ENCODE measurements at regions not wholly inside any gene's neighbourhood (a gene's known extent, or its start where the extent isn't known, plus 50 kb on each side); places are given as distances from the start of the nearest gene placed in this dataset.

- no peak for DNase-seq (ENCODE audit: low spot score)
- TF ChIP-seq CTCF (IDR thresholded peaks at IDR 0.05; ENCODE audit: extremely low read depth, missing control alignments): no peak
Measured at GRCh38 chr16:48057048-48057447, 98.7 kb downstream of the ABCC12 start.

GRCh38 chr16:48054881-48055601, 100.8 kb downstream of the ABCC12 start:
- peak; percentile 71 for DNase-seq (ENCODE audit: low spot score)
- peak; percentile 98 for TF ChIP-seq CTCF (IDR thresholded peaks at IDR 0.05; ENCODE audit: extremely low read depth, missing control alignments)

- DNase-seq (ENCODE audit: low spot score): no peak
- no peak for TF ChIP-seq CTCF (IDR thresholded peaks at IDR 0.05; ENCODE audit: extremely low read depth, missing control alignments)
Measured at GRCh38 chr16:48053418-48053745, 102.4 kb downstream of the ABCC12 start.

DNA sequence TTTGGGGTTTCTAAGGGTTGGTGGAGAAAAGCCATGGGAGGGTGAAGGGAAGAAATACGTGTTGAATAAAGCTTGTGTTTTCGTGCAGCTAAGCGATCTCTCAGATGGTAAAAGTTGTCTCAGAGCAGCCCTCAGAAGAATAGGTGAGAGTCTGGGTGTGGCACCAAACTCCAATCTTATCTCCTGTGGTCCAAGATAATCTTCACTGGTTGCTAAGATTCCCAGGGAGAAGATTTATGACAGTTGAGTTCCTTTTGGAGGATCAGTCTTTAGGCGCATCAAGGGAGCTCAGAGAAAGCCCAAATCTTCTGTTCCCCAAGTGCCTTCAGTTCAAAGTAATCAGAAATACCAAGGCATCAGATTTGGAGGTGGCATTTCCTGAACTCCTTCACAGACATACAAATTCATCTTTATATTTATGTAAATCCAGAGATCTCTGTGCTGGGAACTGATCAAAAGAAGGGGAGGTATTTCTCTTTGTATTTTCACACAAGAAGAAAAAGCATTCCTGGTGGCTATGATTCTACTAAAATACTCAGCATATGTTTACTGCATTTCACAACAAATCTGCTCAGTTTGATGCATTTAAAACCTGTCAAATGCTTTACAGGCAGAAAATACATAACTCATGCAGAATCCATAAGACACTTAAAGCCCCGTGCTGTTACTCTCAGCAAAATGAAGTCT, 102.9 kb downstream of the ABCC12 start:
- TF ChIP-seq CTCF (IDR thresholded peaks at IDR 0.05; ENCODE audit: extremely low read depth, missing control alignments): no peak
- DNase-seq (ENCODE audit: low spot score): no peak

- no peak for DNase-seq (ENCODE audit: low spot score)
- TF ChIP-seq CTCF (IDR thresholded peaks at IDR 0.05; ENCODE audit: extremely low read depth, missing control alignments): no peak
Measured at GRCh38 chr16:48050871-48051270, 104.9 kb downstream of the ABCC12 start.

GRCh38 chr16:48049847-48050246, 105.9 kb downstream of the ABCC12 start:
- no peak for TF ChIP-seq CTCF (IDR thresholded peaks at IDR 0.05; ENCODE audit: extremely low read depth, missing control alignments)
- no peak for DNase-seq (ENCODE audit: low spot score)

DNA sequence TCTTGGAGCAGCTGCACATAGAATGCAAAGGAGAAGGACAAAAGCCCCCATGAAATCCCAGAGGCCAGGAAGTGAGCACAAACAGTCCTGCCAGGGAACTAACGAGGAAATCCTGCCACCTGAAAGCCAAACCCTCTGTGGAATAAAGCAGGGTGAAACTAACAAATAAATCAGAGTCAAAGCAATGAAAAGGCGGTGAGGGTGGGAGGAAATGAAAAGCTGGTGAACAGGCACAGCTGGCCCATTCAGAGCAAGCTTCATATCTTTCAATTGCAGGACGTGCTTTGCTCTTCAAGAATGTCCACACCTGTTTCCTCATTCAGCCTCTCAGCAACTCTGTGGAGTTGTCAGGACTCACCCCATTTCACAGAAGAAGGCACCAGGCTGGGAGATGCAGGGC, 108.1 kb downstream of the ABCC12 start:
- no peak for TF ChIP-seq CTCF (IDR thresholded peaks at IDR 0.05; ENCODE audit: extremely low read depth, missing control alignments)
- DNase-seq (ENCODE audit: low spot score): no peak

Data from GM20000 (cell line).